Activated CD4-positive, alpha-beta T cell treated with anti-CD3 and anti-CD28 coated beads, Interleukin-2, amount 10 ng/mL, durations not matched to agents 24 days and 14 days (primary cell): ENCODE measurements at regions not wholly inside any gene's neighbourhood (a gene's known extent, or its start where the extent isn't known, plus 50 kb on each side); places are given as distances from the start of the nearest gene placed in this dataset.
"Not testable (repeated sequence)": the region's sequence is repeated elsewhere in the genome, so short reads cannot be mapped to it uniquely, and the experiment has no call there.

Experiments used
- DNase-seq: peaks from one replicate; pipeline ENCODE4 v3.0.0; 2022
- H3K27ac Mint-ChIP-seq: one replicate; pipeline ENCODE4 v1.8.0; 2022; ENCODE audit warnings: mild to moderate bottlenecking, mixed read lengths
- H3K27me3 Mint-ChIP-seq: one replicate; pipeline ENCODE4 v1.8.0; 2022; ENCODE audit warnings: mixed read lengths
- H3K36me3 Mint-ChIP-seq: one replicate; pipeline ENCODE4 v1.8.0; 2022; ENCODE audit warnings: low read depth, mild to moderate bottlenecking, mixed read lengths
- H3K4me1 Mint-ChIP-seq: one replicate; pipeline ENCODE4 v1.8.0; 2021; ENCODE audit warnings: mixed read lengths
- H3K4me3 Mint-ChIP-seq: one replicate; pipeline ENCODE4 v1.8.0; 2022; ENCODE audit warnings: mild to moderate bottlenecking, moderate library complexity, mixed read lengths
- H3K9me3 Mint-ChIP-seq: one replicate; pipeline ENCODE4 v1.8.0; 2021; ENCODE audit warnings: mixed read lengths
- intact Hi-C: fragments of 100-400 bp; cut with micrococcal nuclease; formaldehyde crosslinking; loops from one replicate; pipeline ENCODE4 v1.15.1; 2023

DNA sequence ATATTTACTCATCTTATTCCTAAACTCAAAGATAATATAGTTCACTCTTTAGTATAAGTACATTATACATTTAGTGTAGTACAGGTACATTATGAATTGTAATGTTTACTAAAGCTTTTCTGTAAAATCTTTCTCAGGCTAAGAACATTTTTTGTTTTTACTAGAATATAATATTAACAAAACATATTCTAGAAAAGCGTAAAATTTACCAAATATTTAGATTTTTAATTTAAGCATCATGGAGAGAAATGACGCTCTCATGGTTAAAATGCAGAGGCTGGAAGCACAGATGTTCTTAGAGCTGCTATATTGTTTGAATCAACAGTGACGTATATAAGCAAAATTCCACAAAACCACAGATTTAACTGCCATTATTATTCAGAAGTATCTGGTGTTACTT lies 54.7 kb upstream of the NBPF15 start:
- H3K27me3 Mint-ChIP-seq, DNase-seq, H3K27ac Mint-ChIP-seq, H3K9me3 Mint-ChIP-seq, H3K4me3 Mint-ChIP-seq, intact Hi-C loops, H3K36me3 Mint-ChIP-seq, H3K4me1 Mint-ChIP-seq: not testable (repeated sequence)

DNA sequence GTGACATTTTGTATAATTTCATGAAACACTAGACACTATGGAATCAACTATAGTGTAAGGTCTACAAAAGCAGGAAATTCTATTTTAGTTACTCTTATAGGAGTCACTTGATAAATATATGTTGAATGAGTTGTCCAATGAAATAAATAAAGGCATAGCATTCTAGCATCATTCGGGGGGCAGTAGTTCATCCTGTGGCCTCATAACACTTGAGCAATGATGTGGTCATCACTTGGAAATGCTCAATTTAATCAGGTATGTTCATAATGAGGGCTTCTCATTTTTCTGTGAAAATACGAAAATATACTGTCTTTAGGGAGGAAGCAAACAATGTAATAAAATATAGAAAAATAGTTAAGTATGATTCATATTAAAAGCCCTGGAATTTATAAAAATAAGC lies 55.4 kb upstream of the NBPF15 start:
- intact Hi-C loops, H3K27me3 Mint-ChIP-seq, H3K4me3 Mint-ChIP-seq, H3K36me3 Mint-ChIP-seq, DNase-seq, H3K9me3 Mint-ChIP-seq, H3K27ac Mint-ChIP-seq, H3K4me1 Mint-ChIP-seq: not testable (repeated sequence)

DNA sequence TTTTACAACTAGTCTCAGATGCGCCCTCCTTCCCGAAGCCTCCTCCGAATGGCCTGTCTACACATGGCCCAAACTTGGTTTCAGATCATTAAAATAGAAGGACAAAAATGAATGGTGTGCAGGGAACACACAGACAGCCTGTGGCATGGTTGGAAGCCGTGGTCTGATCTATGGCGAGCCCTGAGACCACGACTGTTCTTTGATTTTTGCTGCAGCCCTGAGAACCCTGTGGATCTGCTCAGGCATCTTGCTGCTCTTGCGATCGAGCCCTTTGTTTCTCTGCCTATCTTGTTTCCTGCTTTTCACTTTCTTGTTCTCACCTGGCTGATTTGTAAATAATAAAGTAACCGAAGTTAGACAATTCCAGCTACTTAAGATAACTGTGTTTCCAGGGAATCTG lies 57.0 kb upstream of the NBPF15 start:
- H3K9me3 Mint-ChIP-seq: not testable (repeated sequence)

DNA sequence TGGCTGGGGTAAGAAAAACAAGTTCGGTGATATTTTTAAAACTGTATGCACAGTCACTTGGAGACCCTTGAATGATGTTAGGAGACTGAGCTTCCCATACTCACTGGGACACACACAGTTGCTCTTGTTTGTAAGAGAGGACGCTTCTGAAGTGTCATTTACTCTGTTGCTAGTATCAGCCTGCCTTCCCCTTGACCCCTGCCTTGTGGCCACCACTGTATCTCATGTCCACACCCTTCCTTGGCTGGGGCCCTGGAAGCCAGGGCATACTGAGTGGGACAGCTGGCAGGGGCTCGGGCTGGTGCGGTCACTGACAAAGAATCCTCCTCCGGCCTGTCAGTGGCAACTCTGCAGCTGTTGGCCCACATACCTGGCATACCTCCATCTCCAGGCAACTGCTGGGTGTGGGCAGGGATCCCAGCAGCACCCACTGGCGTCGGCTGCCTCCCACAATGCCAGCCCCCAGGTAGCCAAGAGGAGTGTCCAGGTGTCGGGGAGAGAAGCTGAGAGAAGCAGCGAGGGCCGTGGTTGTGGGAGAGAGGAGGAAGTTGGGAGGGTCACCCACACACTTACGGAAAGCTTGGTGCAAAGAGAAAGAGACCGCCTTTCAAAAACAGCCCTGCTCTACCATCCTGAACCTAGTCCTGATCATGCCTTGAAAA lies 58.2 kb upstream of the NBPF15 start:
- H3K4me1 Mint-ChIP-seq, H3K4me3 Mint-ChIP-seq, H3K36me3 Mint-ChIP-seq, intact Hi-C loops, H3K27ac Mint-ChIP-seq, H3K27me3 Mint-ChIP-seq, DNase-seq, H3K9me3 Mint-ChIP-seq: not testable (repeated sequence)

More for the DNA sequence above, 57.0 kb upstream of the NBPF15 start:
- intact Hi-C loops, H3K4me1 Mint-ChIP-seq, H3K4me3 Mint-ChIP-seq, H3K27ac Mint-ChIP-seq, H3K27me3 Mint-ChIP-seq, DNase-seq, H3K36me3 Mint-ChIP-seq: not testable (repeated sequence)

DNA sequence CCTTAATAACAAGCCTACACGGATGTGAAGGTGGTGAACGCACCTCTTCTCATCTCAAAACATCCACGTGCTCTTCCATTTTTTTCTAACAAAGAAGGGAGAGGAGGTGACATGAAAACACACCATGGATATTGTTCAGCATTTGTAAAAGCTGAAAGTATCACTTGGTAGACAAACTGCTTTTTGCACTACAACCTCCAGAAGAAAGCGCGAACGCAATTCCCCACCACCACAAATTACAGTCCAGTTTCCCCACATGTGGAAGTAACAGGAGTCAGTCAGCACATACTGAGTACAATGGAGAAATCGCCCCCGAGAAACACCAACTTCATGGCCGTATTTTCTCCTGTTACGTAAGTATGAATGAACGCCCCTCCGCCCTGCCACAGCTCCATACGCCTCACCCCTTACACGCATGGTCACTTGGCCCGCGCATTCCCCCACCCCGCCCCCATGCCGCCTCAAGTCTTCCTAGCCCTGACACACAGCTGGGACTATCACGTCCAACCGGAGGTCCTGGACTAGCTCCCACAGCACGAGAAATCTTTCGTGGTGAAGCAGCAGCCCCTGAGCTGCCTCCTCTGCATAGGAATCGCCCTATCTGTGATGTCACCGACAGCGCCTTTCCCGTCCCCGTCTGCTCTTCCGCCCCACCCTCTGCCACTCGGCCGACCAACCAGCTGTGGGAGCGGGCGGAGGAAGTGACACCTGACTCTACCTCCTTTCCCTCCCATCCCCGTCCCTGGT lies 62.4 kb upstream of the NBPF15 start:
- peak overlapping the region; percentile 93 for H3K4me3 Mint-ChIP-seq
- H3K27me3 Mint-ChIP-seq, intact Hi-C loops, H3K9me3 Mint-ChIP-seq, H3K36me3 Mint-ChIP-seq, H3K4me1 Mint-ChIP-seq: not testable (repeated sequence)
- peak; percentile 91 for DNase-seq
- peak overlapping the region; percentile 100 for H3K27ac Mint-ChIP-seq

DNA sequence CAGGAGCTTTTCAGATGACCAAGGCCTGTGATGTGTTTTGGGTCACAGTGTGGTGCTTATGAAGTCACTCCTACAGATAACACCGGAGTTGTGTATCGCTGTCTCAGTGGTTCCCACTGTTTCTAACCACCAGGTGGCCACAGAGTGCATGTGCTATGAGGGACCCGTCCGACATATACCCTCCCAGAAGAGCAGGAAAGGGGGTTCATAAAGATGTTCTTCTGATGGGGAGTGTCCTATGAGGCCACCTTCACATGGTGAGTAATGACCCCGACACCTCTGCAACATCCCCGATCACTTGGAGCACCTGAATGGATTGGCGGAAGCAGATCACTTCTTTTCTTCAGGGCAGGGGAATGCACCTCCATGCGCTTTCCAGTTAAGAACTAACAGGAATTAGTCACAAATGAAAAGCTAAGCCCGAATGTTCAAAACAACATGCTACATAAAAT lies 60.5 kb upstream of the PPIAL4F start:
- Mint-ChIP-seq H3K4me3 (peak overlapping the region; percentile 70), H3K27ac (peak overlapping the region; percentile 78), H3K4me1 (peaks cover 20% of the 10 kb centered on the region)
- H3K9me3 Mint-ChIP-seq, H3K36me3 Mint-ChIP-seq, H3K27me3 Mint-ChIP-seq, intact Hi-C loops: not testable (repeated sequence)
- DNase-seq: peak; percentile 78

DNA sequence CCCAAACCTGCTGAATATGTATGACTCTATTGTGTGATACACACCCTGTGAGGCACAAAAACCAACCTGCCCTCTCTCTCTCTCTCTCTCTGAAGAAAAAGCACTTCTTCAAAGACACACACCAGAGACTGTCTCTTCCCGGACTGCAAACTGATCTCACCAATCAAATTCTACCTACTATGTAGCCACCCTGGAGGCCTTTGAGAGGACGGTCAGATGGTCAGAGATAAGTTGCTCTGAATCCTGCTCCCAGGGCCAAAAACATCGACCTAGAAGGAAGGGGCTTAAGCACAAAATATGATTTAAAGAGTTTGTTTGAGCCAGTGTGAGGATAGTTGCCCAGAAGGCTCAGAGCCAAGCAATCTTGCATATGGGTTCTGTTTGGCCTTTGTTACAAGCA lies 59.2 kb upstream of the PPIAL4F start:
- H3K9me3 Mint-ChIP-seq, intact Hi-C loops, H3K4me3 Mint-ChIP-seq, H3K36me3 Mint-ChIP-seq, H3K27me3 Mint-ChIP-seq: not testable (repeated sequence)
- Mint-ChIP-seq H3K4me1 (peaks cover 20% of the 10 kb centered on the region), H3K27ac (peak overlapping the region; percentile 38)
- peak; percentile 58 for DNase-seq

DNA sequence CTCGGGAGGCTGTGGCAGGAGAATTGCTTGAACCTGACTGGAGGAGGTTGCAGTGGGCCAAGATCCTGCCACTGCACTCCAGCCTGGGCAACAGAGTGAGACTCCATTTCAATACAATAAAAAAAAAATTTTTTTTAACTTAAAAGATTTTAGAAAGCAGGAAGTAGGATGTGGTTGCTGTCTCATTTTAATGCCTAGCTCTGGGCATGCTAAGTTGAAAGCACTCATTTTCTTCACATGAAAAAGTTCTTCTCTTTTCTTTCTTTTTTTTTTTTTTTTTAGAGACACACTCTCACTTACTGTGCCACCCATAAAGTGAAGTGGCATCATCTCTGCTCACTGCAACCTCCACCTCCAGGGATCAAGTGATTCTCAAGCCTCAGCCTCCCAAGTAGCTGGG lies 58.4 kb upstream of the PPIAL4F start:
- H3K4me1 Mint-ChIP-seq: peaks cover 22% of the 10 kb centered on the region
- intact Hi-C loops, H3K4me3 Mint-ChIP-seq, H3K36me3 Mint-ChIP-seq, H3K27me3 Mint-ChIP-seq, H3K9me3 Mint-ChIP-seq: not testable (repeated sequence)
- peak; percentile 62 for DNase-seq
- peak overlapping the region; percentile 51 for H3K27ac Mint-ChIP-seq

DNA sequence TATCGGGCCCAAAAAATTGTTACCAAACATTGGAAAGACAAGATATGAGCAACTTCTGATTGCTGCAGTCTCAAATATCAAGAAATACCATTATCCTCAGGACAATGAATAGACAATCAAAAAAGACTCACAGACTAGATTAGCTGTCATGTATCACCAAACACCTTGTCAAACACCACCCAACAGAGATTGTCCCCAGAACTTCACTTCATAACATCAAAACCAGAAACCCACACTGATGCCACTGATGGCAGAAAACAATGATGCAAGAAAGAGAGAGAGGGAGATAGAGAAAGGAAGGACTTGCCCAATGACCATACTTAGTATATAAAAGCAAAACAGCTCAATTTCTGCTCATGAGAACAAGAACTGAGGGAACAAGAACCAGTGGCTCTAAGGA lies 56.0 kb upstream of the PPIAL4F start:
- H3K4me1 Mint-ChIP-seq: peaks cover 22% of the 10 kb centered on the region
- peak; percentile 52 for DNase-seq
- H3K9me3 Mint-ChIP-seq, H3K4me3 Mint-ChIP-seq, H3K36me3 Mint-ChIP-seq, intact Hi-C loops, H3K27me3 Mint-ChIP-seq, H3K27ac Mint-ChIP-seq: not testable (repeated sequence)

DNA sequence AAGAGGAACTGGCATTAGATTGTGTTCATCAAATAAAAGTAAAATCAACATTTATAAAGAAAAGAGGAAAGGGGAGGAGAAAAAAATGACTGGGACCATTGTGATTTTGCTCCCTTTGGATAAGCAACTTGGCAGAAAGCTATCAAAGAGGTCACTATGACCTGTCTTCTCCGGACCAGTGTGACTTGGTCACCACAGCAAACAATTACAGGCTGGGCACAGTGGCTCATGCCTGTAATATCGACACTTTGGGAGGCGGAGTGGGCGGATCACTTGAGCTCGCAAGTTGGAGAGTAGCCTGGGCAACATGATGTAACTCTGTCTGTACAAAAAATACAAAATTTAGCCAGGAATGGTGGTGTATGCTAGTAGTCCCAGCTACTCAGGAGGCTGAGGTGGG lies 55.5 kb upstream of the PPIAL4F start:
- H3K27ac Mint-ChIP-seq, H3K36me3 Mint-ChIP-seq, intact Hi-C loops, H3K9me3 Mint-ChIP-seq, H3K4me3 Mint-ChIP-seq, H3K27me3 Mint-ChIP-seq: not testable (repeated sequence)
- DNase-seq: peak; percentile 45
- peaks cover 18% of the 10 kb centered on the region for H3K4me1 Mint-ChIP-seq

DNA sequence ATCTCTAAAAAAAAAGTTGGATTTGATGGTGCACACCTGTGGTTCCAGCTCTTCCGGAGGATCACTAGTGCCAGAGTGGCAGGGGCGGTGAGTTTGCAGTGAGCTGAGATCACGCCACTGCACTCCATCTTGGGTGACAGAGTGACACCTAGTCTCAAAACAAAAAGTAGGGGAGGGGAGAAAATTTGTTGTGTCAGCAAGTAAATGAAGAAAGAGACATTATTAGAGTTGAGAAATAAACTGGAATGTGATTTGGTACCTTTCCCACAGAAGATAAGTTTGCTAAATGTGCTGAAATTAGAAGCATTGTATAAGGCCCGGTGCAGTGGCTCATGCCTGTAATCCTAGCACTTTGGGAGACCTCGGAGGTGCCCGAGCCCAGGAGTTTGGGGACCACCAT lies 54.0 kb upstream of the PPIAL4F start:
- intact Hi-C loops, H3K36me3 Mint-ChIP-seq, H3K9me3 Mint-ChIP-seq, H3K27ac Mint-ChIP-seq, H3K4me1 Mint-ChIP-seq, H3K4me3 Mint-ChIP-seq, H3K27me3 Mint-ChIP-seq: not testable (repeated sequence)
- peak; percentile 34 for DNase-seq

DNA sequence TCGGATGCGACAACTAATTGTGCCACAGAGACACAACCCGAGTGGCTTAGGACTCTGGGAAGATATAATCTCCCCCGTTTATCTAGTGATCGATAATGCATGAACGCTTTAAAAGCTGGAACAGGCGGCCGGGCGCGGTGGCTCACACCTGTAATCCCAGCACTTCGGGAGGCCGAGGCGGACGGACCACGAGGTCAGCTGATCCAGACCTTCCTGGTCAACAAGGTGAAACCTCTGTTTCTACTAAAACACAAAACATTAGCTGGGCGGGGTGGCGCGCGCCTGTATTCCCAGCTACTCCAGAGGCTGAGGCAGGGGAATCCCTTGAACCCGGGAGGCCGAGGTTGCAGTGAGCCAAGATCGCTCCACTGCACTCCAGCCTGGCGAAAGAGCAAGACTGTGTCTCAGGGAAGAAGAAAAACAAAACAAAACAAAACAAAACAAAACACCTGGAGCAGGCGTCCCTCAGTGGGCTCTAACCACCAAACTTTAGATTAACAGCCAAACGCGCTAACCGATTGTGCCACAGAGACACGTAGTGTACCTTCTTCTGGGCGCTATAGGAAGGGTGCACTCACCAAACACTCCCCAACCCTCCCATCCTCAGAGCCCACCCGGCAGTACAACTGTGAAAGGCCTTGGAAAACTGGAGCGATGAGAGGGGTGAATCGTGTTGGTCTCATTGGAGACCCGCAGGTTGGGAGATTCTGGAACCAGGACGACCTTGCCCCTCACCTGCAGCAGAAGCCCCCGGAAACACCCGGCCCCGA lies 53.3 kb upstream of the PPIAL4F start:
- H3K9me3 Mint-ChIP-seq, H3K27me3 Mint-ChIP-seq, intact Hi-C loops, H3K4me3 Mint-ChIP-seq, H3K4me1 Mint-ChIP-seq, H3K36me3 Mint-ChIP-seq, H3K27ac Mint-ChIP-seq: not testable (repeated sequence)
- DNase-seq: peak; percentile 52
